ENCODE measurements at regions not wholly inside any gene's neighbourhood (a gene's known extent, or its start where the extent isn't known, plus 50 kb on each side); places are given as distances from the start of the nearest gene placed in this dataset.

GRCh38 chr22:47811971-47812370 lies 1049.5 kb downstream of the TBC1D22A start:
- no peak for FAIRE-seq

DNA sequence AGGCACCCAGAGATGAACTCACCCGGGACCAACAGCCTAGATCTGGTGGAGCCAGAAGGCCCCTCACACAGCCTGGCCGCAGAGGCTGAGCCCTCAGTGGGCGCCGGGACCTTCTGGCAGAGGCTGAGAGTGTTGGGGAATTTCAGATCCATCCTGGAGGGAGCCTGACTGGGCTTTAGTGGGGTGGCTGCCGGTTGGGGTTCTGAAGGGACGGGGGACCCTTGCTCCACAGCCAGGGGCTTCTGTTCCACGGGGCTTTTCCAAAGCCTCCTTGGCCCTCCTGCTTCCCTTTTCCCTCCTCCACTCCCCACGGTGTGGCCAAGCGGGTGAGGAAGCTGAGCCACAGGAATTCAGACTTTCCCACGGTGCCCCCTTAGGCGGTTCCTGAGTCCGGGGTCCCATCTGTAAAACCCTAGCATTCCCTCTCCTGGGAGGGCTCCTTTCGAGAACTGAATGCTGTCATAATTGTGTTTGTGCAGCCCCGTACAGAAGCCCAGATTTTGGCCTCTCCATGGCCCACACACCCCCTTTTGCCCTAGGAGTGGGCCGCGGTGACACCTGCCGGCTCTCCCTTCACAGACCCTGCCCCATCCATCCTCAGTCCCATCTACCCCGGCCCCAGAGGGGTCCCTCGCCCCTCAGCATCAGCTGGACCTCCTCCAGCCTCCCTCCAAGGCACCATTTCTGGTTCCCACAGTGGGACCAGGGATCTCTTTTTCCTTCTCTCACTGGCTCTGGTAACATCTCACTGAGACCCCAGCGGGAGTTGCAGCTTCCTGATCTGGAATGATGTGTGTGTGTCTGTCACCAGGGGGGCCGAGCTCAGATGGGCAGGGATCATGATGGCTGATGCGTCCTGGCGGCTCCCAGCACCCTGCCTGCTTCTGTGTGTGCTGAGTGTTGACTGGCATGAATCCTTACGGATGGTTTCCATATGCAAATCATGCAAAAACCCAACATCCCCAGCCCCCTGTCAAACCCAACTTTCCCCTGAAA lies 1048.4 kb downstream of the TBC1D22A start:
- no peak for FAIRE-seq

- FAIRE-seq = no peak
Observed at GRCh38 chr22:47808886-47809620, 1046.6 kb downstream of the TBC1D22A start.

GRCh38 chr22:47808236-47808635 lies 1045.8 kb downstream of the TBC1D22A start:
- no peak for FAIRE-seq

DNA sequence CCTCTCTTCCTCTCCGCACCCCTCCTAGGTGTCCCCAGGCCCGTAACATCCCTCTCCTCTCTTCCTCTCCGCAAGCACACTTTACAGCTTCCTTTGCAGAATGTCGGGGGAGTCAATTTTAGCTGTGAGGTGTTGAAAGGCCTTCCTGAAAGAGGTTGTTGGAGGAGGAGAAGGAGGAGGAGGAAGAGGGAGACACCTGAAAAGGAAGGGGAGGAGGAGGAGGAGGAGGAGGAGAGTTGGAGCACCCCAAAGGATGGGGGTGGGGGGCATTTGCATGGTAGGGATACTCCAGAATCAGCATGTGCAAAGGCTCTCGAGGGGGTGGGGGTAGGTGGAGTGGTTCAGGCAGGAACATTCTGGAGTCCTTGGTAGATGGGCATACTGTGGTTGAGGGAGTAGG lies 1045.1 kb downstream of the TBC1D22A start:
- no peak for FAIRE-seq

DNA sequence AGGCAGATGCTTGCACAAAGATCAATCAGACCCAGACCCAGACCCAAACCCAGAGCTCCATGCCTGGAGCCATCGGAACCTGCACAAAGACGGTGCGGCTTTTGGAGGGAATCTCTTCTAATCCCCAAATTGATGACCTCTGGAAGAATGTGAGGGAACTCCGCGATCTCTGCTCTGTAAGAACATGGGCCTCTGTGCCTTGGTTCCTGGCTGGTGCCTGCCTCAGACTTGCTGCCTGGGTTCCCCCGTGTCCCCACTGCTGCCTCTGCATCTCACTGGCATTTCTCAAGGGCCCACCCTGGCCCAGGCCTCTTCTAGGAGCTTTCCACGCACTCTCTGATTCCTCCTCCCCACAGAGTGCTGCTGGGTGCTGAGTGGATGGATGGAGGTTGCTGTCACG lies 1044.4 kb downstream of the TBC1D22A start:
- no peak for FAIRE-seq

DNA sequence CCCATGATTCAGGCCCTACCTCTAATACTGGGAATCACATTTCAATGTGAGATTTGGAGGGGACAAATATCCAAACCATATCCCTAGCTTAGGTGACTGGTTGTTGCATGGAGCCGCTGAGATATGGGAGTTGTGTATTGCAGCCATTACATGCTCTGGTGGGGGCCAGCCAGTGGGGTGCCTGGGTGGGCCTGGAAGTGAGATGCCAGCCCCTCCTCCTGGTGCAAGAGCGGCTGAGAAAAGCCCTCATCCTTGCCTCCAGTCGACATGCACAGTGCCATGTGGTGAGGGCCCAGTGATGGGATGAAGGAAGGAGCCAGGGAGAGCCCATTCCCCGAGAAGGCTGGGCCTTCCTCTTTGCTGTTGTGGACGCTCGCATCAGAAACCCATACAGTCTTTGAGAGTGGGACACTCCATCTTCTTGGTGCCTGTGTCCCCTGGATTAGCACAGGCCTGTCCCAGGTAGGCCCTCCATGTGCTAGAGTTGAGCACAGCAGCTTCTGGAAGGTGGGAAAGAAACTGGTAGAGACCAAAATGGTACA lies 1043.0 kb downstream of the TBC1D22A start:
- FAIRE-seq = no peak

GRCh38 chr22:47804281-47804680 lies 1041.8 kb downstream of the TBC1D22A start:
- no peak for FAIRE-seq

DNA sequence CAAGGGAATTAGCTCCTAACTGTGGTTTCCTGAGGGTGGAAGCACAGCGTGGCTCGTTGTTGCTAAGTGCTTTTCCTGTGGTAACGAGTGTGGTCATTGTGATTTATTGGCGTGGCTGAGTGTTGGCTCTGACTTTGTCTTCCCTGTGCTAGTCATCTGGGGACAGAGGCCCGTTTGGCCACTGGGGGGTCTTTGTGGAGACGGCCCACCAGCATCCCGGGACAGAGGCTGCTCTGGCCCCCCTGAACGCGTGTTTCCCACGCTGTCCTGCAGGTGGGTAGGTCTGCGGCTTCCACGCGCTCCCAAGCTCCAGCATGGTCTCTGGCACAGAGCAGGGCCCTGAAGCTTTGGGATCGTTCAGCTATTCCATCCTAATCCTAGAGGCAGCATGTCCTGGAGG lies 1040.0 kb downstream of the TBC1D22A start:
- no peak for FAIRE-seq

DNA sequence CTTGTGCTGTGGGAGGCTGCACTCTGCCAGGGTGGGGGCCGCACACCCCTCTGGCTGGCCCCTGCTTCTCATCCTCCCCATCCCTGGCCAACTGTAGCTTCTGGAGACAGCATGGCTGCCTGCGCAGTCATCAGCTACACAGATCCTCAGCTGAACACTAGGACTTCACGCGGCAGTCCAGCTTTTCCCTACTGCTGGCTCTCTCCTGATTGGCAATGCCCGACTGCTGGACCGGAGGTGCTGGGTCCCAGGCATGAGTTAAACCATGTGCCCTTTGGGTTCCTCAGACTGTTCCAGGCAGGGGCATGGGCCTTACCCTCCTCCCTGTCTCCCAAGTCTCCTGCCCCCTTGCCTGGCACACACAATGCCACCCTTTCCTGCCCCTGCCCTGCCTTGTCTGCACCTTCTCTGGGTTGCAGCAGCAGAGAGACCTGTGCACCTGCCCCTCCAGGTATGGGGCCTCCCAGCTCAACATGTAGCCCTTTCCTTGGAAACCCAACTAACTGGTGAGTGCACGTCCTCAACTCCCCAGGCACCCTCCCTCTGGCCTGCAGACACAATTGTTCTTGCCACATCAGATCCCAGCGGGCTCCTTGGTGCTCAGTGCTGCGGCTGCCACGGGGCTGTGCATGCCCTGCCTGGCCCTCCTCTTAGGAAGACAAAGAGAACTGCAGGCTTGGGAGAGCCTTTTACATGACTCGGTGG lies 1039.2 kb downstream of the TBC1D22A start:
- FAIRE-seq = no peak

GRCh38 chr22:47798229-47798628 lies 1035.8 kb downstream of the TBC1D22A start:
- FAIRE-seq = no peak

DNA sequence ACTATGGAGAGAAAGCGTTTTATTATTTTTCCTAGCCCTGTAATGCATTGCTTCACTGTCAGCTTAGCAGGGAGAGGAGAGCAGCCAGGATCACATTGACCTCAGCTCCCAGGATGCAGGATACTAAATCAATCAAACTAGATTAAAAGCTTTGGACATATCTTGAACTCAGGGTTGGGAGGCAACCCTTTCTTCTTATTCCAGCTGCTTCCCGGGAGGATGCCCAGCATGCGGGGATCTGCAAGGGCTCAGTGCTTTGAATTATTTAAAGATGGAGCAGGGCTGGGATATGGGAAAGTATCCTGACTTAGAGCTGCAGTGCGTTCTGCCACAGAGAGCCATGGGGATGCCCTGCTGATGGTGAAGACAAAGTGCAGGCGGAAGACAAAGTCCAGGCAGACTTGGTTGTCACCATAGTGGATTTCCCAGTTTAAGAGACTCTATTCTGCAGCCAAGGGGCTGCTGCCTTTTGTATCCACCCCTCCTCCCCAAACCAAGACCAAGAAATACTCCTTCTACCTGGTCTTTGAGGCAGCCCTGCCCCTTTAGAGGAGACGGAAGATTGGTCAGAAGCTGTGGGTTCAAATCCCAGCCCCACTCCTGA lies 1035.0 kb downstream of the TBC1D22A start:
- no peak for FAIRE-seq

GRCh38 chr22:47796128-47796908 lies 1033.9 kb downstream of the TBC1D22A start:
- FAIRE-seq = no peak

- FAIRE-seq = no peak
Observed at GRCh38 chr22:47795477-47796127, 1033.2 kb downstream of the TBC1D22A start.

DNA sequence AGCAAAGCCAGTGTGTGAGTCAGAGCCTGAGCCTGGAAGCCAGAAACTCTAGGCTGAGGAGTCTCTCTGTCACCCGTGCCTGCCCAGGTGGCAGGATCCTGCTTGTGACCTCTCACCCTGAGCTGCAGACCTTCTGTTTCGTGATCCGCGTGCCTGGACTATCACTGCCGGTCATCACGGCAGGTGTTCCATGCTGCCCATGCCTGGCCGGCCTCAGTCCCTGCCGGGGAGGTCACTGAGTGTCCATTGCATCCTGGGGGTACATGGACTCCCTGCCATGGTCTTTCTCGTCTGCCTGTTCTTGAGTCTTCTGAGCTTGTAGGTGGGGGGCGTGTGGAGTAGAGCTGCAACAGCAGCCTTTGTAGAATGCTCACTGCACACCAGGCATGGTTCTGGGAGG lies 1032.4 kb downstream of the TBC1D22A start:
- no peak for FAIRE-seq

DNA sequence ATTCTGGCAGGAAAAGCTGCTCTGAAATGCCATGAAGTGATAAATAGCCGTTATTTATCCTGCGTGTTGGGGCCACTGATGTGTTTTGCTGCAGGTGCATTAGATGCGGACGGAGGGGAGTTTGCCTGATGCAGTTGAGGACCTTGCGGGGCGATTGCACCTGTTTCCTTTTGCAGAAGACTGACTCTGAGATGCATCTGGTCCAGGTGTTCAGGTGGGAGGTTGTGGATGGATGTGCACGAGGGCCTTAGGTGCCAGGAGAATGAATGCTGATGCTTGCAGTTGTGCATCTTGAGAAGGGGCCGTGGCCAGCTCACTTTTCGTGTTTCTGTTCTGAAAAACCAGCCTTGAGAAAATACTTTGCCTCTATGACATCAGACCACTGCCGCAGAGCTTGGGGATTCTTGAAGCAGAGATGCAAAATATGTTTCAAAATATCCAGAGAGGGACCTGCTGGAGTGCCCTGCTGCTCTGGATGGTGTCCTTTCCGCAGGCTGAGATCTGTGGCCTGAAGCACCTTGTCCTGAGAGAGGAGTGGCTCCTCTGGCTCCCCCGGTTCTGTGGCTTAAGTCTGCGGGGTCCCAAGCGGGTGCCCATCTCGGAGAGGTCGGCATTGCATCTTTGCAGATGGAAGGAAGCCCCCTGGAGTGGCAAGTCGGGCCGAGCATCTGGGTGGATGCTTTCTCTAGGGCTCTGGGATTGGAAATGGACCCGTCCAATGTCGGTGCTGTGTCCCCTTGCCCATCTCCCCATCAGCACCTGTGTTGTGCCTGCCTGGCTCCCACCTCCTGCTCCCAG lies 1031.1 kb downstream of the TBC1D22A start:
- FAIRE-seq = no peak

DNA sequence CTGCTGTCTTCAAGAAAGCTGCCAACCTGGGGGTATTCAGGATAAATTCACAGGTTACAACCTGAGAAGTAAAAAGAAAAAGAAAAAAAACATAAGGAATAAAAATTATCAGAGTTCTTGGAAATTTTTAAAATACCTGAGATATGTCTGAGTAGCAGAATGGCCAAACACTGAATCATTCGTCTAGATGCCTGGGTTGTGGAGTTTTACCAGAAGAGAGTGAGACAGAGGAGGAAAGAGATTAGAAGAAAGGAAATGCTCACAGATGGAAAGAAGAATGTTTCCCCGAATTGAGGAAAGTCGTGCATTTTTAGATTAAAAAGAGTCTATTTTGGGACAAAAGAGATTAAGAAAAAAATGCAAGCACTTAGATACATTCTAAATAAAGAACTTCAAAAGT lies 1026.7 kb downstream of the TBC1D22A start:
- FAIRE-seq = no peak

DNA sequence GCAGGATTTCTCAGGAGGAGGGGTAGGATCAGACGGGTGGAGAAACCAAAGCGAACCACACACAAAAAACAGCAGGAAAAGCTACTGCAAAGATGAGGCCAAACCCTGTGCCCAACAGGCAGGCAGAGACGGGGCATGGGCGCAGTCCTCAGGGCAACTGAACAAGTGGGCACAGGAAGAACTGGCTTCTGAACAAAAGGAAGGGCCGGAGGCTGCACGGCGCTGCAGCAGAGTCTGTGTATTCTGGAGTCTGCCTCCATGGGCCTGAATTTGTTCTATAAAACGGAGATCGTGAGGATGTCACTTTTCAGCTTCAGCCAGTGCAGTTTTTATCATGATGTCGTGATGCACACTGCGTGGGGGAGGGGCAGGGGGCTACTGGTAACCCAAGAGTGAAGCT lies 1026.0 kb downstream of the TBC1D22A start:
- no peak for FAIRE-seq

DNA sequence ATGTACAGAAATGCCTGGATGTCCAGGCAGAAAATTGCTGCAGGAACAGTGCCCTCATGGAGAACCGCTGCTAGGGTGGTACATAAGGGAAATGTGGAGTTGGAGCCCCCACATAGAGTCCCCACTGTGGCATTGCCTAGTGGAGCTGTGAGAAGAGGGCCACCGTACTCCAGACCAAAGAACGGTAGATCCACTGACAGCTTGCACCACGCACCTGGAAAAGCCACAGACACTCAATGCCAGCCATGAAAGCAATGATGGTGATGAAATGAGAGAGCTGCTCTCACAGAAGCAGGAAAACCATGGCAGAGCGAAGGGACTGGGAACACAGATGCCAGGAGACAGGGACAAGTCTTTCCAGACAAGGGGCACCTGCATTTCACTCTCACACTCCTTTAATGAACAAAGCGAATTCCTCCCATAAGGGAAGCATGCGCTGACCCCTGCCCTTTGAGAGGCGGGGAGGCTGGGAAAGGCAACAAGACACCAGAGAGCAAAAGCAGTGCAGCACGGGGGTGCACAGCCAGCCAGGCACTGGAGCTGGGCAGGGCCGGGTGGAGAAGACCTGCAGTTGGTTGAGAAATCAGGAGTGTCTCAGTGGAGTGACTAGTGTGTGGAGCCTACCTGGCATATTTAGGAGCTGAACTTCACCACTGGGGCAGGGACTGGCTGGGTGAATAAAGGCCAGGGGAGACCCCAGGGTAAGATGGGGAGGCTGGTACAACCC lies 1025.2 kb downstream of the TBC1D22A start:
- FAIRE-seq = no peak
